AG04449 (cell line): ENCODE measurements at regions not wholly inside any gene's neighbourhood (a gene's known extent, or its start where the extent isn't known, plus 50 kb on each side); places are given as distances from the start of the nearest gene placed in this dataset.

ENCODE experiments used
- CTCF ChIA-PET: fragments of 350-600 bp; formaldehyde crosslinking; extraction: SDS; loops from one replicate; lab custom pipeline; 2021; ENCODE audit warnings: antibody characterized with exemption; lab: Yijun Ruan, JAX
- POLR2A ChIA-PET: fragments of 400-600, 350-600 bp; formaldehyde crosslinking; extraction: SDS; loops from one replicate; lab custom pipeline; 2020; ENCODE audit warnings: antibody characterized with exemption, inconsistent platforms; lab: Yijun Ruan, JAX
- DNase-seq: peaks from one replicate; pipeline ENCODE4 v3.0.0-alpha.2; 2010; ENCODE audit warnings: low read depth, low spot score
- H3K4me3 ChIP-seq: 2 replicates; pipeline ENCODE4 v1.5.1; 2011; ENCODE audit warnings: low read depth, mild to moderate bottlenecking, control low read depth, low read length
- TF ChIP-seq, protein P1 (sequence below): IDR thresholded peaks from one replicate; pipeline ENCODE4 v1.5.1; 2011; ENCODE audit warnings: mild to moderate bottlenecking, moderate library complexity, low read length, control low read depth, inconsistent platforms; ENCODE audit not compliant: insufficient read depth; ENCODE audit errors: missing control alignments

DNA sequence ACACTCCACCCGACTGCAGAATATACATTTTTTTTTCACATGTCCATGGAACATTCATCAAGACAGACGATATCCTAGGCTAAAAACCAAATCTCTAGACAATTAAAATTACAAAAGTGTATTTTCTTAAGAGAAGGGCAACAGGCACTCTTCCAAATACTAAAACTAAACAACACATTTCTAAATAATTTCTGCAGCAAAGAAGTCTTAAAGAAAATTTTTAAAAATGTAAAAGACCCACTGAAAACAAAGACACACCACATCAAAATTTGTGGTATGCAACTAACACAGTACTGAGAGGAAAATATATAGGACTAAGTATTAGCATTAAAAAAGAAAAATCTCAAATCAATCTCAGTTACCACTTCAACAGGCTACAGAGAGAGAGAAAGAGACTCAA, 570.0 kb downstream of the SLC16A7 start:
- DNase-seq = no peak
- TF ChIP-seq, protein P1, sequence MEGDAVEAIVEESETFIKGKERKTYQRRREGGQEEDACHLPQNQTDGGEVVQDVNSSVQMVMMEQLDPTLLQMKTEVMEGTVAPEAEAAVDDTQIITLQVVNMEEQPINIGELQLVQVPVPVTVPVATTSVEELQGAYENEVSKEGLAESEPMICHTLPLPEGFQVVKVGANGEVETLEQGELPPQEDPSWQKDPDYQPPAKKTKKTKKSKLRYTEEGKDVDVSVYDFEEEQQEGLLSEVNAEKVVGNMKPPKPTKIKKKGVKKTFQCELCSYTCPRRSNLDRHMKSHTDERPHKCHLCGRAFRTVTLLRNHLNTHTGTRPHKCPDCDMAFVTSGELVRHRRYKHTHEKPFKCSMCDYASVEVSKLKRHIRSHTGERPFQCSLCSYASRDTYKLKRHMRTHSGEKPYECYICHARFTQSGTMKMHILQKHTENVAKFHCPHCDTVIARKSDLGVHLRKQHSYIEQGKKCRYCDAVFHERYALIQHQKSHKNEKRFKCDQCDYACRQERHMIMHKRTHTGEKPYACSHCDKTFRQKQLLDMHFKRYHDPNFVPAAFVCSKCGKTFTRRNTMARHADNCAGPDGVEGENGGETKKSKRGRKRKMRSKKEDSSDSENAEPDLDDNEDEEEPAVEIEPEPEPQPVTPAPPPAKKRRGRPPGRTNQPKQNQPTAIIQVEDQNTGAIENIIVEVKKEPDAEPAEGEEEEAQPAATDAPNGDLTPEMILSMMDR = no peak
- POLR2A ChIA-PET = no interaction called here
- CTCF ChIA-PET = no interaction called here
- H3K4me3 ChIP-seq = no peak overlapping the region

DNA sequence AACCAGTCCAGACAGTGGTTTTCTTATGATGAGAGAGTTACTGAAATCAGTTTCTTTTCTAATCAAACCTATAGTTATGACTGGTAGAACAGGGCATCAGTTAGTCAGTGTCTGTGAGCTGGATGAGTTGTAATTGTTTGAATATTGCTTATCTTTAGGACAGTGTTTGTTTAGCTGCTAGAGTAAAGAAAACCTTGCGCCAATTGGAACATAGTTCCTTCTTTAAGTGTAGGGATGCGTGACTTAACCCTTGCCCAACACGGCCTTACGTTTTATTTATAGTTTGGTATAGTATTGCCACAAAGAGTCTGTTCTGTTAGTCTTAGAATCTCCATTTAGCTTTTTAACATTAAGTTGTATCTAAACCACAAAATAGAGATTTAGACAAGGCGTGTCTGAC, 572.6 kb downstream of the SLC16A7 start:
- DNase-seq = no peak
- ChIA-PET POLR2A (no interaction called here), CTCF (interaction anchor here (1.2 kb wide), 1 partner anchor 326 kb away, joined by 3 read pairs; no protein-coding TSS in a partner anchor)
- TF ChIP-seq, protein P1 = no peak
- no peak overlapping the region for H3K4me3 ChIP-seq

DNA sequence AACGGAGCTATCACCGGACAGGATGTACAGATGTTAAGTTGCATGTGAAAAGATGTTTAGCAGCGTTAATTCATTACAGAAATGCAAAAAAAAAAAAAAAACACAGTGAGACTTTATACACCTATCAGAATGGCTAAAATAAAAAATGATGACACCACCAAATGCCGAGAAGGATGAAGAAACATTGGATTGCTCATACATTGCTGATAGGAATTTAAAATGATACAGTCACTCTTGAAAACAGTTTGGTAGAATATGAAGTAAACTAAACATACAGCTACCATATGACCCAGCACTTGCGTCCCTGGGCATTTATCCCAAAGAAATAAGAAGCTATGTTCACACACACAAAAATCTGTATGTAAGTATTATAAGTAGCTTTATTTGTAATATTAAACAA, 574.1 kb downstream of the SLC16A7 start:
- no peak overlapping the region for H3K4me3 ChIP-seq
- POLR2A ChIA-PET = no interaction called here
- TF ChIP-seq, protein P1 = no peak
- CTCF ChIA-PET = interaction anchor here (1.2 kb wide), 1 partner anchor 324 kb away, joined by 3 read pairs; no protein-coding TSS in a partner anchor
- no peak for DNase-seq

DNA sequence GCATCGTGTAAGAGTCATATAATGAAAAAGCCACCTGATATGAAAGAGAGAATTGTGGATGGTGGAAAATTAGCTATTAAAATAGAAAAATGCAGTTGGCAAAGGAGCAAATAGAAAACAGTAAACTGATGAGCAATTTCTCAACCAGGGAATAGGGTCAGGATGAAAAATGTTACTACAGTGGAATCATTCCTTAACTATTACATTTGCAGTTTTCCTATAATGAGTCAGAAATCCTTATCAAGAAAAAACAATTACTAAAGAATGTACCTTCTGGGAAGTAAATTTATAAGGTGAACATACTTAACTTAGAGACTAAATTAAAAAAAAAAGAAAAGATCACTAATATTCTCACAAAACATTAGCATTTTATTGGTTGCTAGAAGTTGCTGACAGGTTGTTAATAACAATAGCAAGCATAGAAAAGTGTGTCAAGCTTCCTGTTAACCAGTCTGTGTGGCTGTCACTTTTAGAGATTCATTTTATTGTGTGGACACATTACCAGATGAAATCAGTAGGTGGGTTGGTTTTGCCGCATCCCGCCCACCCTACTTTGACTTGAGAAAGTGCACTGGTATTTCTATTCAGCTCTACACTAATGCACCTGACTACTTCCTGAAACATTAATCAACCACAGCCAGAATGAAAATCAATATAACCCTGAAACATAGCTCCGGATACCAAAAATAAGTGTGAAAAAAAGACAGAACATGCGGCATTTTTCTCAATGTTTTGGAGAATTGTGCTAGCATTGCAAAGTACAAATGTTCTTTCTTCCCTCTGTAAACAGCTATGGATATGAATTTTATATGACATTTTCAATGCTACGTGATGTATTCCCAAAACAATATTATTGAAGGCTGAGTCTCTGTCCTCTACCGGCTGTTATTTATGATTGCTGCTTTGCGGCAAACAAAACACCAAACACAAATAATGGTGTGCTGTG, 576.7 kb downstream of the SLC16A7 start:
- DNase-seq = no peak
- ChIA-PET POLR2A (no interaction called here), CTCF (no interaction called here)
- no peak overlapping the region for H3K4me3 ChIP-seq
- TF ChIP-seq, protein P1 = no peak

DNA sequence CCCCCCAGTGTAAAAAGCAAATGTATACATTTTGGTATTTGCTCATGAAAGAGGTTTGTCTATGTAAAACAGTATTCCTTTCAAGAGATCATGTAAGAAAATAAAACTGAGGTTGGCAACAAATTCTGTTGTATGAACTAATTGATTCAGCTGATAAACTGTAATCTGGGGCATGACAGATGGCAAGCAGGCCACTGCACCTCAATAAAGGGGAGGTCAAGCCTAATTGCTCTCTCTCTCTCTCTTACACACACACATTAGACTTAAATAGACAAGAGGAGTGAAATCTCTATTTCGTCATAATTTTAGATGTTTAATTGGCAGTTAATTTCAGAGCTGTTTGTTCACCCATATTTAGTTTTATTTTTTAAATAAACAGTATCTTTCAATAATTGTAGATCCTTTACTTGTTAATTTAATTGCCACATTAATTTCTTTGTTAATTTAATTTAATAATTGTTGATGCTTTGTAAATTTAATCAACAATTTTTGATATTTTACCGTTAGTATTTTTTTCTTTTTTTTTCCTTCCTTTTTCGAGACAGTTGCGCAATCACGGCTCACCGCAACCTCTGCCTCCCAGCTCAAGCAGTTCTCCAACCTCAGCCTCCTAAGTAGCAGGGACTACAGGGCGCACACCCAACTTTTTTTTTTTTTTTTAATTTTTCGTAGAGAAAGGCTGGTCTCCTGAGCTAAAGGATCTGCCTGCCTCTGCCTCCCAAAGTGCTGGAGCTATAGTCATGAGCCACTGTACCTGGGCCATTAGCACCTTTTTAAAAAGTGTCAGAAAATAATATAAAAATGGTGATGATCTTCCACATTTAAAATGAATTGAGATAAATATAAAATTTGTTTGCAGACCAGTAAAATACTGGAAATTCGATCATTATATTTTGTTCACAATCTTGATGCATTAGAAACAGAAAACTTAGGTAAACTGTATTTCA, 577.7 kb downstream of the SLC16A7 start:
- ChIA-PET CTCF (no interaction called here), POLR2A (no interaction called here)
- TF ChIP-seq, protein P1 = no peak
- H3K4me3 ChIP-seq = no peak overlapping the region
- DNase-seq = no peak
